Activated naive CD8-positive, alpha-beta T cell treated with anti-CD3 and anti-CD28 coated beads, Interleukin-2, amount 50 U/mL, for 24 hours (primary cell): ENCODE measurements at regions not wholly inside any gene's neighbourhood (a gene's known extent, or its start where the extent isn't known, plus 50 kb on each side); places are given as distances from the start of the nearest gene placed in this dataset.

Source experiments
- ATAC-seq: fragments of 150-1000 bp; cut with Tn5 transposase; one replicate; pipeline ENCODE4 v1.10.0; 2021
- DNase-seq: peaks from one replicate; pipeline ENCODE4 v3.0.0; 2021
- H3K27ac Mint-ChIP-seq: one replicate; pipeline ENCODE4 v1.8.0; 2021; ENCODE audit warnings: mild to moderate bottlenecking, mixed read lengths
- H3K27me3 Mint-ChIP-seq: one replicate; pipeline ENCODE4 v1.8.0; 2021; ENCODE audit warnings: mixed read lengths
- H3K36me3 Mint-ChIP-seq: one replicate; pipeline ENCODE4 v1.8.0; 2021; ENCODE audit warnings: low read depth, mixed read lengths
- H3K4me1 Mint-ChIP-seq: one replicate; pipeline ENCODE4 v1.8.0; 2021; ENCODE audit warnings: mixed read lengths
- H3K4me3 Mint-ChIP-seq: one replicate; pipeline ENCODE4 v1.8.0; 2021; ENCODE audit warnings: mild to moderate bottlenecking, moderate library complexity, mixed read lengths
- H3K9me3 Mint-ChIP-seq: one replicate; pipeline ENCODE4 v1.8.0; 2021; ENCODE audit warnings: mixed read lengths

- peaks cover 37% of the 10 kb centered on the region for H3K27me3 Mint-ChIP-seq
- ATAC-seq, result no peak
- H3K36me3 Mint-ChIP-seq, result no peaks in the 10 kb centered on the region
- peaks cover 8% of the 10 kb centered on the region for H3K4me1 Mint-ChIP-seq
- no peak overlapping the region for H3K27ac Mint-ChIP-seq
- H3K9me3 Mint-ChIP-seq, result no peaks in the 10 kb centered on the region
- no peak overlapping the region for H3K4me3 Mint-ChIP-seq
- no peak for DNase-seq
Observed at GRCh38 chr5:74311961-74312360, 328.6 kb downstream of the ENC1 start.

GRCh38 chr5:74310997-74311930, 329.3 kb downstream of the ENC1 start:
- no peak for ATAC-seq
- Mint-ChIP-seq H3K27ac (no peak overlapping the region), H3K36me3 (no peaks in the 10 kb centered on the region), H3K4me1 (peaks cover 5% of the 10 kb centered on the region), H3K9me3 (no peaks in the 10 kb centered on the region), H3K27me3 (peaks cover 33% of the 10 kb centered on the region), H3K4me3 (no peak overlapping the region)
- DNase-seq, result no peak

DNA sequence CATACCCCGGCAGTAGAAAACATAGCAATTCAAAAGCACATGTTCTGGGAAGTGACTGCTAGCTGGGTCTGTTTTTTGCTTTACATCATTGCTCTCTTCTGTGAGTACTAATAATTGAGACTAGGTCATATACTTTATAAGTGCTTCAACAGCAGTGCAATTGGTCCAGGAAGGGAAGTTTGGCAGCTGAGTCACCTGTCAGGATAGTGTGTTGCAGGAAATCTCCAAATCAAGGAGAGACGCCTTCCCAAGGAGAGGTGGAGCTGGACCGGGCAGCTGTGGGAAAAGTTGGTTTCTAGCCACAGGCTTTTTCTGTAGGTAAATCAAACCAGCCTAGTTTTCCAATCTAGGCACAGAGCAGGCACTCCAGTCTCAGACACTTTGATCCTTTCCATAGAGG, 330.1 kb downstream of the ENC1 start:
- Mint-ChIP-seq H3K4me1 (no peaks in the 10 kb centered on the region), H3K27ac (no peak overlapping the region), H3K27me3 (peaks cover 33% of the 10 kb centered on the region), H3K36me3 (no peaks in the 10 kb centered on the region), H3K4me3 (no peak overlapping the region), H3K9me3 (no peaks in the 10 kb centered on the region)
- DNase-seq, result no peak
- no peak for ATAC-seq

- ATAC-seq, result no peak
- Mint-ChIP-seq H3K27ac (no peak overlapping the region), H3K4me1 (no peaks in the 10 kb centered on the region), H3K27me3 (peaks cover 26% of the 10 kb centered on the region), H3K9me3 (no peaks in the 10 kb centered on the region), H3K36me3 (no peaks in the 10 kb centered on the region), H3K4me3 (no peak overlapping the region)
- no peak for DNase-seq
Observed at GRCh38 chr5:74309050-74309449, 331.5 kb downstream of the ENC1 start.

GRCh38 chr5:74306845-74307244, 333.7 kb downstream of the ENC1 start:
- ATAC-seq (no peak), DNase-seq (no peak)
- Mint-ChIP-seq H3K4me1 (no peaks in the 10 kb centered on the region), H3K36me3 (no peaks in the 10 kb centered on the region), H3K27ac (no peak overlapping the region), H3K27me3 (peaks cover 12% of the 10 kb centered on the region), H3K4me3 (no peak overlapping the region), H3K9me3 (no peaks in the 10 kb centered on the region)

GRCh38 chr5:74304536-74304935, 336.0 kb downstream of the ENC1 start:
- no peaks in the 10 kb centered on the region for H3K9me3 Mint-ChIP-seq
- H3K27me3 Mint-ChIP-seq, result peaks cover 2% of the 10 kb centered on the region
- H3K4me3 Mint-ChIP-seq, result no peak overlapping the region
- H3K27ac Mint-ChIP-seq, result no peak overlapping the region
- ATAC-seq (no peak), DNase-seq (no peak)
- no peaks in the 10 kb centered on the region for H3K36me3 Mint-ChIP-seq
- H3K4me1 Mint-ChIP-seq, result no peaks in the 10 kb centered on the region

DNA sequence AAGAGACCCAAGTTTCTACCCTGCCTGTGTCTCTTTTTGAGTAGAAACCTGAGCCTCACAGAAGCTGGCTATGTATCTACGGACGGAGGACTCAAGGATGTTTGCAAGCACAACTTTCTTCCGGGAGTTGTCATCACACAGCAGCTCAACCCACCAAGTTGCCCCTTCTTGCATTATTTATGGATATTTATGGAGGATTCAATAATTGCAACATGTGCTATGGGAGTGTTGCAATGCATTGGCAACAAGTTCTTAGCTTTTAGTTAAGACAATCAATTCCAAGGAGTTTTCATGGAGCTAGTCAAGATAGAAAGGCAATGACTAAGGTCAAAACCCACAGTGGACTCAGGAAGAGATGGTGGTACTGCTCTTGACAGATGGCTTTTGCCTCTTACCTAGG, 336.9 kb downstream of the ENC1 start:
- no peaks in the 10 kb centered on the region for H3K36me3 Mint-ChIP-seq
- H3K9me3 Mint-ChIP-seq, result no peaks in the 10 kb centered on the region
- no peak overlapping the region for H3K27ac Mint-ChIP-seq
- peaks cover 2% of the 10 kb centered on the region for H3K27me3 Mint-ChIP-seq
- ATAC-seq (no peak), DNase-seq (no peak)
- H3K4me1 Mint-ChIP-seq, result no peaks in the 10 kb centered on the region
- no peak overlapping the region for H3K4me3 Mint-ChIP-seq

DNA sequence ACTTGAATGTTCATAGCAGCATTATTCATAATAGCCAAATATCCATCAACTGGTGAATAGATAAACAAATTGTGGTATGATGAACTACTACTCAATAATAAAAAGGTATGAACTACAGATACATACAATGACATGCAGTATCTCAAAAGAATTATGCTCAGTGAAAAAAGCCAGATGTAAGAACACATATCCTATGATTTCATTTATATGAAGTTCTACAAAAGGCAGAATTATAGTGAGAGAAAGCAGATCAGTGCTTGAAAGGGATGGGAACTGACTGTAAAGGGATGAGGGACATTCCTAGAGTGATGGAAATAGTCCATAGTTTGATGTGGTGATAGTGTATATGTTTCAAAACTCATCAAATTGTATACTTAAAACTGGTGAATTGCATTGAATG, 339.0 kb downstream of the ENC1 start:
- Mint-ChIP-seq H3K9me3 (no peaks in the 10 kb centered on the region), H3K4me1 (no peaks in the 10 kb centered on the region), H3K4me3 (no peak overlapping the region), H3K36me3 (no peaks in the 10 kb centered on the region), H3K27ac (no peak overlapping the region), H3K27me3 (peaks cover 2% of the 10 kb centered on the region)
- ATAC-seq (no peak), DNase-seq (no peak)

DNA sequence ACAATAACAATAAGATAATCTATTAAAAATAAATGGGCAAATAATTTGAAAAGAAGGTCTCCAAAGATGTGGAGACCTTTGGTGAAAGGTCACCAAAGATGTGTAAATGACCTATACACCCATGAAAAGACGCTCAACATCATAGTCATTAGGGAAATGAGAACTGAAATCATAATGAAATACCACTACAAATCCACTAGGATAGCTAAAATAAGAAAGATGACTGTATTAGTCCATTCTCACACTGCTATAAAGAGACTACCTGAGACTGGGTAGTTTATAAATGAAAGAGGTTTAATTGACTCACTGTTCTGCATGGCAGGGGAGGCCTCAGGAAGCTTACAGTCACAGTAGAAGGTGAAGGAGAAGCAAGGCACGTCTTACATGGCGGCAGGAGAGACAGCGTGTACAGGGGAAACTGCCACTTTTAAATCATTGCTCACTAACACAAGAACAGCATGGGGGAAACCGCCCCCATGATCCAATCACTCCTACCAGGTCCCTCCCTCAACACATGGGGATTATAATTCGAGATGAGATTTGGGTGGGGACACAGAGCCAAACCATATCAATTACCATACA, 339.6 kb downstream of the ENC1 start:
- Mint-ChIP-seq H3K36me3 (no peaks in the 10 kb centered on the region), H3K27me3 (peaks cover 2% of the 10 kb centered on the region), H3K4me1 (no peaks in the 10 kb centered on the region), H3K4me3 (no peak overlapping the region), H3K27ac (no peak overlapping the region), H3K9me3 (no peaks in the 10 kb centered on the region)
- no peak for ATAC-seq
- no peak for DNase-seq

GRCh38 chr5:74299833-74300232, 340.7 kb downstream of the ENC1 start:
- no peak for ATAC-seq
- no peak for DNase-seq
- no peak overlapping the region for H3K4me3 Mint-ChIP-seq
- no peaks in the 10 kb centered on the region for H3K4me1 Mint-ChIP-seq
- no peak overlapping the region for H3K27ac Mint-ChIP-seq
- H3K36me3 Mint-ChIP-seq, result no peaks in the 10 kb centered on the region
- H3K27me3 Mint-ChIP-seq, result peaks cover 2% of the 10 kb centered on the region
- no peaks in the 10 kb centered on the region for H3K9me3 Mint-ChIP-seq

- H3K27ac Mint-ChIP-seq, result no peak overlapping the region
Observed at GRCh38 chr5:74296685-74297408, 343.7 kb downstream of the ENC1 start.

GRCh38 chr5:74295676-74296075, 344.9 kb downstream of the ENC1 start:
- no peaks in the 10 kb centered on the region for H3K36me3 Mint-ChIP-seq
- no peaks in the 10 kb centered on the region for H3K4me1 Mint-ChIP-seq
- H3K9me3 Mint-ChIP-seq, result no peaks in the 10 kb centered on the region
- ATAC-seq (no peak), DNase-seq (no peak)
- peaks cover 4% of the 10 kb centered on the region for H3K27me3 Mint-ChIP-seq
- no peak overlapping the region for H3K27ac Mint-ChIP-seq
- no peak overlapping the region for H3K4me3 Mint-ChIP-seq

More at GRCh38 chr5:74296685-74297408, 343.7 kb downstream of the ENC1 start:
- H3K36me3 Mint-ChIP-seq, result no peaks in the 10 kb centered on the region
- ATAC-seq, result no peak
- H3K9me3 Mint-ChIP-seq, result no peaks in the 10 kb centered on the region
- H3K4me3 Mint-ChIP-seq, result no peak overlapping the region
- H3K4me1 Mint-ChIP-seq, result no peaks in the 10 kb centered on the region
- peaks cover 3% of the 10 kb centered on the region for H3K27me3 Mint-ChIP-seq
- DNase-seq, result no peak

DNA sequence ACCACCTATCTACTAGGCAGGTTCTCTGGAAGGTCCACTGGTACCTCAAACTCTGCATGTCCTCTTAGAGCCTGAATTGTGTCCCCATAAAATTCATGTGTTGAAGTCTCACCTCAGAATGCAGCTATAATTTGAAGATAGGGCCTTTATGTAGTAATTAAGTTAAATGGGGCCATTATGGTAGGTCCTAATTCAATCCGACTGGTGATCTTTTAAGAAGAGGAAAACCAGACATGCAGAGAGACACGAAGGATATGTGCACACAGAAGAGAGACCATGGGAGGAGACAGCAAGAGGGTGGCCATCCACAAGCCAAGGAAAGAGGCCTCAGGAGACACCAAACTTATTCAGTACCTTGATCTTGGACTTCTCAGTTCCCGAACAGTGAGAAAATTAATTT, 345.4 kb downstream of the ENC1 start:
- Mint-ChIP-seq H3K27ac (no peak overlapping the region), H3K4me1 (no peaks in the 10 kb centered on the region), H3K36me3 (no peaks in the 10 kb centered on the region), H3K4me3 (no peak overlapping the region), H3K27me3 (peaks cover 8% of the 10 kb centered on the region), H3K9me3 (no peaks in the 10 kb centered on the region)
- ATAC-seq, result no peak
- DNase-seq, result no peak

GRCh38 chr5:74294231-74294705, 346.3 kb downstream of the ENC1 start:
- ATAC-seq, result peak; percentile 54

DNA sequence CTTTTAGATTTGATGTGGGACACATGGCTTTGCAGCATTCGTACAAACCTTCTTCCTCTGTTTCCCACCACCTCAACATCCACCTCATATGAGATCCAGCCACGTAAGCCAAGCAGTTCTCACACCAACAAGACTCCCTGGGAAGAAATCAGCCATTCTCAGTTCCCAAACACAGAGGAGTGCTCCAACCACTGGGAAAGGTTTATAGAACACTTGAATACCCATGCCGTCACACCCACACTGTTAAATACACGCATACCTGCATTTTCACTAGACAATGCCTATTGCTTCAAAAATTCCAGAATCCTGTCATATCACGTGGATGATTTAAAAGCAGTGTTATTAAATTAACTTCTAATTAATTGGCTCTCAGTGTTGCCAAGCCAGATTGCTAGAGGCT, 347.3 kb downstream of the ENC1 start:
- no peaks in the 10 kb centered on the region for H3K4me1 Mint-ChIP-seq
- no peaks in the 10 kb centered on the region for H3K36me3 Mint-ChIP-seq
- no peak overlapping the region for H3K4me3 Mint-ChIP-seq
- H3K9me3 Mint-ChIP-seq, result no peaks in the 10 kb centered on the region
- H3K27me3 Mint-ChIP-seq, result peaks cover 9% of the 10 kb centered on the region
- ATAC-seq (no peak), DNase-seq (no peak)
- H3K27ac Mint-ChIP-seq, result no peak overlapping the region

More at GRCh38 chr5:74294231-74294705, 346.3 kb downstream of the ENC1 start:
- Mint-ChIP-seq H3K4me1 (no peaks in the 10 kb centered on the region), H3K4me3 (no peak overlapping the region), H3K9me3 (no peaks in the 10 kb centered on the region), H3K27ac (no peak overlapping the region), H3K27me3 (peaks cover 8% of the 10 kb centered on the region), H3K36me3 (no peaks in the 10 kb centered on the region)
- DNase-seq, result peak; percentile 3
